ENCODE measurements at regions not wholly inside any gene's neighbourhood (a gene's known extent, or its start where the extent isn't known, plus 50 kb on each side); places are given as distances from the start of the nearest gene placed in this dataset.

DNA sequence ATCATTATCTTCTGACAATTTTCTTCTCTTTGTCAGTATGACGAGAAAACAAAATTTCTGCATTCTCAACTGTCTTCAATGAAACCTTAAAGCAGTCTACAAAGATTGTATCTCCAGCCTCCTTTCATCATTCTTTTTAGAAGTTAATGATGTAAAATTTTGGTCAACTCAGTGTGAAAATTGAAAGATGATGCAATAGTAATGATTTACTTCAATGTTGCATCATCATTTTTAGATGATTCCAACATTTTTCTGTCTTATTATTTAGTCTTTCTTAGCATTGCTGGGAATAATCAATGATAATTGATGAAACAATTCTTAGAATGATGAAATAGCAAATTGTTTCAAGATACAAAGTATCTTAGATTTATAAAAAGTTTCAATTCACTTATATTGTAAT lies 372.7 kb downstream of the C4orf33 start (continued):
- TF ChIP-seq PRDM10 (tag by site-specific recombination; IDR thresholded peaks at IDR 0.05): no peak
- TF ChIP-seq ZNF223 (tag by site-specific recombination; IDR thresholded peaks at IDR 0.05): no peak
- TF ChIP-seq ZNF16 (tag by site-specific recombination; IDR thresholded peaks at IDR 0.05; ENCODE audit: low read depth): no peak

DNA sequence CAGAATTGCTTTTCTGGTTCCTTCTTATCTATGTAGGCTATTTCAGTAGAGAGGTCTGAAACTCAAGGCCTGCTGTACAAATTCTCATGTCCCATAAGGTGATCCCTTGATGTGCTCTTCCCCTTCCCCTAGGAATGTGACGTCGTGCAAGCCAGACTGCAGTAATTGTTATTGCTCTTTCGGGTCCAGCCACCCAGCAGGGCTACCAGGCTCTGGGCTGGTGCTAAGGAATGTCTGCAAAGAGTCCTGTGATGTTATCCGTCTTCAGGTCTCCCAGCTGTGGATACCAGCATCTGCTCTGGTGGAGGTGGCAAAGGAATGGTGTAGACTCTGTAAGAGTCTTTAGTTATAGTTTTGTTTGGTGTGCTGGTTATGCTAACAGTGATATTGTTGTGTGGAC lies 378.7 kb downstream of the C4orf33 start:
- POLR2A ChIA-PET: no interaction called here
- no peaks in the 10 kb centered on the region for H3K4me1 ChIP-seq (ENCODE audit: control insufficient read depth, insufficient read depth, low read length)
- no peaks in the 10 kb centered on the region for H3K36me3 ChIP-seq (ENCODE audit: control insufficient read depth in 2 of 2, insufficient read depth in 1 of 2, low read length in 2 of 2)
- no peak for TF ChIP-seq ZNF654 (tag by site-specific recombination; IDR thresholded peaks at IDR 0.05; ENCODE audit: low read depth)
- no peak for TF ChIP-seq ZNF10 (tag by site-specific recombination; IDR thresholded peaks at IDR 0.05)
- TF ChIP-seq ZNF211 (tag by site-specific recombination; IDR thresholded peaks at IDR 0.05; ENCODE audit: low read depth): no peak
- TF ChIP-seq ZNF132 (tag by site-specific recombination; IDR thresholded peaks at IDR 0.05; ENCODE audit: borderline replicate concordance): no peak
- no peak for TF ChIP-seq ZNF777 (tag by site-specific recombination; IDR thresholded peaks at IDR 0.05; ENCODE audit: borderline replicate concordance)
- TF ChIP-seq BCL6B (tag by site-specific recombination; IDR thresholded peaks at IDR 0.05): no peak
- TF ChIP-seq, protein P1, sequence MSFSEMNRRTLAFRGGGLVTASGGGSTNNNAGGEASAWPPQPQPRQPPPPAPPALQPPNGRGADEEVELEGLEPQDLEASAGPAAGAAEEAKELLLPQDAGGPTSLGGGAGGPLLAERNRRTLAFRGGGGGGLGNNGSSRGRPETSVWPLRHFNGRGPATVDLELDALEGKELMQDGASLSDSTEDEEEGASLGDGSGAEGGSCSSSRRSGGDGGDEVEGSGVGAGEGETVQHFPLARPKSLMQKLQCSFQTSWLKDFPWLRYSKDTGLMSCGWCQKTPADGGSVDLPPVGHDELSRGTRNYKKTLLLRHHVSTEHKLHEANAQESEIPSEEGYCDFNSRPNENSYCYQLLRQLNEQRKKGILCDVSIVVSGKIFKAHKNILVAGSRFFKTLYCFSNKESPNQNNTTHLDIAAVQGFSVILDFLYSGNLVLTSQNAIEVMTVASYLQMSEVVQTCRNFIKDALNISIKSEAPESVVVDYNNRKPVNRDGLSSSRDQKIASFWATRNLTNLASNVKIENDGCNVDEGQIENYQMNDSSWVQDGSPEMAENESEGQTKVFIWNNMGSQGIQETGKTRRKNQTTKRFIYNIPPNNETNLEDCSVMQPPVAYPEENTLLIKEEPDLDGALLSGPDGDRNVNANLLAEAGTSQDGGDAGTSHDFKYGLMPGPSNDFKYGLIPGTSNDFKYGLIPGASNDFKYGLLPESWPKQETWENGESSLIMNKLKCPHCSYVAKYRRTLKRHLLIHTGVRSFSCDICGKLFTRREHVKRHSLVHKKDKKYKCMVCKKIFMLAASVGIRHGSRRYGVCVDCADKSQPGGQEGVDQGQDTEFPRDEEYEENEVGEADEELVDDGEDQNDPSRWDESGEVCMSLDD (tag by site-specific recombination; IDR thresholded peaks at IDR 0.05): no peak
- TF ChIP-seq ZNF677 (tag by site-specific recombination; IDR thresholded peaks at IDR 0.05): no peak
- TF ChIP-seq, protein P2, sequence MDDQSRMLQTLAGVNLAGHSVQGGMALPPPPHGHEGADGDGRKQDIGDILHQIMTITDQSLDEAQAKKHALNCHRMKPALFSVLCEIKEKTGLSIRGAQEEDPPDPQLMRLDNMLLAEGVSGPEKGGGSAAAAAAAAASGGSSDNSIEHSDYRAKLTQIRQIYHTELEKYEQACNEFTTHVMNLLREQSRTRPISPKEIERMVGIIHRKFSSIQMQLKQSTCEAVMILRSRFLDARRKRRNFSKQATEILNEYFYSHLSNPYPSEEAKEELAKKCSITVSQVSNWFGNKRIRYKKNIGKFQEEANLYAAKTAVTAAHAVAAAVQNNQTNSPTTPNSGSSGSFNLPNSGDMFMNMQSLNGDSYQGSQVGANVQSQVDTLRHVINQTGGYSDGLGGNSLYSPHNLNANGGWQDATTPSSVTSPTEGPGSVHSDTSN (CRISPR knock-in tag; IDR thresholded peaks at IDR 0.05): no peak
- no peak for TF ChIP-seq ZFP37 (tag by site-specific recombination; IDR thresholded peaks at IDR 0.05)
- no peaks in the 10 kb centered on the region for H3K9me3 ChIP-seq (ENCODE audit: control insufficient read depth, insufficient read depth, low read depth, low read length)
- no peak overlapping the region for H3K27ac ChIP-seq (ENCODE audit: extremely low read depth, low read depth, low read length)
- H3K4me3 ChIP-seq (ENCODE audit: low read depth, low read length): no peak overlapping the region
- CTCF ChIA-PET: no interaction called here

- CTCF ChIA-PET: interaction anchor here (1.2 kb wide), 1 partner anchor 120 kb away, joined by 4 read pairs; no protein-coding TSS in a partner anchor
- no peak overlapping the region for H3K4me3 ChIP-seq (ENCODE audit: low read depth, low read length)
- H3K4me1 ChIP-seq (ENCODE audit: control insufficient read depth, insufficient read depth, low read length): no peaks in the 10 kb centered on the region
- H3K9me3 ChIP-seq (ENCODE audit: control insufficient read depth, insufficient read depth, low read depth, low read length): no peaks in the 10 kb centered on the region
- no peak overlapping the region for H3K27ac ChIP-seq (ENCODE audit: extremely low read depth, low read depth, low read length)
- POLR2A ChIA-PET: no interaction called here
- H3K36me3 ChIP-seq (ENCODE audit: control insufficient read depth in 2 of 2, insufficient read depth in 1 of 2, low read length in 2 of 2): no peaks in the 10 kb centered on the region
- TF ChIP-seq, protein P3, sequence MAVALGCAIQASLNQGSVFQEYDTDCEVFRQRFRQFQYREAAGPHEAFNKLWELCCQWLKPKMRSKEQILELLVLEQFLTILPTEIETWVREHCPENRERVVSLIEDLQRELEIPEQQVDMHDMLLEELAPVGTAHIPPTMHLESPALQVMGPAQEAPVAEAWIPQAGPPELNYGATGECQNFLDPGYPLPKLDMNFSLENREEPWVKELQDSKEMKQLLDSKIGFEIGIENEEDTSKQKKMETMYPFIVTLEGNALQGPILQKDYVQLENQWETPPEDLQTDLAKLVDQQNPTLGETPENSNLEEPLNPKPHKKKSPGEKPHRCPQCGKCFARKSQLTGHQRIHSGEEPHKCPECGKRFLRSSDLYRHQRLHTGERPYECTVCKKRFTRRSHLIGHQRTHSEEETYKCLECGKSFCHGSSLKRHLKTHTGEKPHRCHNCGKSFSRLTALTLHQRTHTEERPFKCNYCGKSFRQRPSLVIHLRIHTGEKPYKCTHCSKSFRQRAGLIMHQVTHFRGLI (tag by site-specific recombination; IDR thresholded peaks at IDR 0.05): no peak
- no peak for TF ChIP-seq ZNF830 (tag by site-specific recombination; IDR thresholded peaks at IDR 0.05; ENCODE audit: low read depth)
- TF ChIP-seq, protein P4, sequence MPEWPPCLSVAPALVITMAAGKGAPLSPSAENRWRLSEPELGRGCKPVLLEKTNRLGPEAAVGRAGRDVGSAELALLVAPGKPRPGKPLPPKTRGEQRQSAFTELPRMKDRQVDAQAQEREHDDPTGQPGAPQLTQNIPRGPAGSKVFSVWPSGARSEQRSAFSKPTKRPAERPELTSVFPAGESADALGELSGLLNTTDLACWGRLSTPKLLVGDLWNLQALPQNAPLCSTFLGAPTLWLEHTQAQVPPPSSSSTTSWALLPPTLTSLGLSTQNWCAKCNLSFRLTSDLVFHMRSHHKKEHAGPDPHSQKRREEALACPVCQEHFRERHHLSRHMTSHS (tag by site-specific recombination; IDR thresholded peaks at IDR 0.05): no peak
- no peak for TF ChIP-seq ZNF23 (tag by site-specific recombination; IDR thresholded peaks at IDR 0.05; ENCODE audit: borderline replicate concordance)
- TF ChIP-seq KLF9 (tag by site-specific recombination; IDR thresholded peaks at IDR 0.05; ENCODE audit: low read depth): no peak
- no peak for TF ChIP-seq TCF7L2 (IDR thresholded peaks at IDR 0.05; ENCODE audit: borderline replicate concordance, low read depth, low read length)
Observed at GRCh38 chr4:129481107-129481506, 385.2 kb downstream of the C4orf33 start.

All from HEK293 (cell line).